ENCODE measurements at regions not wholly inside any gene's neighbourhood (a gene's known extent, or its start where the extent isn't known, plus 50 kb on each side); places are given as distances from the start of the nearest gene placed in this dataset.

GRCh38 chr11:91366816-91367215, 857.8 kb upstream of the FAT3 start:
- H2BK15ac ChIP-seq (ENCODE audit: low read depth, poor library complexity, severe bottlenecking), result no peak overlapping the region
- DNase-seq, result no peak
- no peak overlapping the region for H3K4me2 ChIP-seq (ENCODE audit: low read length, poor library complexity, severe bottlenecking)
- no peak overlapping the region for H4K8ac ChIP-seq (ENCODE audit: low read length)
- no peak overlapping the region for H3K9ac ChIP-seq (ENCODE audit: low read length)
- H3K4me1 ChIP-seq (ENCODE audit: control insufficient read depth, insufficient read depth, low read depth, low read length), result no peaks in the 10 kb centered on the region
- no peak overlapping the region for H3K27ac ChIP-seq (ENCODE audit: low read length, poor library complexity, severe bottlenecking)
- WGBS, result 67% methylated on average over 2 of the region's 6 CpGs
- H4K91ac ChIP-seq (ENCODE audit: low read length), result no peak overlapping the region
- H3K4me3 ChIP-seq (ENCODE audit: insufficient read depth in 1 of 2, low read depth in 1 of 2, low read length in 2 of 2), result no peak overlapping the region
- H3K9me3 ChIP-seq (ENCODE audit: control insufficient read depth, low read length), result no peaks in the 10 kb centered on the region
- H3K4ac ChIP-seq (ENCODE audit: low read depth in 1 of 2, low read length in 2 of 2), result no peak overlapping the region
- no peak overlapping the region for H3K18ac ChIP-seq (ENCODE audit: low read depth in 1 of 2, low read length in 2 of 2)
- H2BK12ac ChIP-seq (ENCODE audit: low read length in 2 of 2), result no peak overlapping the region
- H2BK5ac ChIP-seq (ENCODE audit: low read depth, low read length, poor library complexity, severe bottlenecking), result no peak overlapping the region
- H3K27me3 ChIP-seq (ENCODE audit: control insufficient read depth in 1 of 2, insufficient read depth in 1 of 2, low read length in 2 of 2), result no peaks in the 10 kb centered on the region
- H2BK120ac ChIP-seq (ENCODE audit: low read depth, low read length), result no peak overlapping the region
- no peaks in the 10 kb centered on the region for H3K36me3 ChIP-seq (ENCODE audit: control insufficient read depth in 1 of 2, insufficient read depth in 2 of 2, low read depth in 1 of 2, low read length in 2 of 2)
- no peak overlapping the region for H2AK5ac ChIP-seq (ENCODE audit: low read length, severe bottlenecking)
- H3K14ac ChIP-seq (ENCODE audit: low read length in 2 of 2), result no peak overlapping the region
- no peak overlapping the region for H2AFZ ChIP-seq (ENCODE audit: low read depth, low read length)
- no peaks in the 10 kb centered on the region for H3K79me1 ChIP-seq (replicated peaks; ENCODE audit: low read length, poor library complexity, severe bottlenecking)
- H3K23ac ChIP-seq (ENCODE audit: low read length in 2 of 2), result no peak overlapping the region

DNA sequence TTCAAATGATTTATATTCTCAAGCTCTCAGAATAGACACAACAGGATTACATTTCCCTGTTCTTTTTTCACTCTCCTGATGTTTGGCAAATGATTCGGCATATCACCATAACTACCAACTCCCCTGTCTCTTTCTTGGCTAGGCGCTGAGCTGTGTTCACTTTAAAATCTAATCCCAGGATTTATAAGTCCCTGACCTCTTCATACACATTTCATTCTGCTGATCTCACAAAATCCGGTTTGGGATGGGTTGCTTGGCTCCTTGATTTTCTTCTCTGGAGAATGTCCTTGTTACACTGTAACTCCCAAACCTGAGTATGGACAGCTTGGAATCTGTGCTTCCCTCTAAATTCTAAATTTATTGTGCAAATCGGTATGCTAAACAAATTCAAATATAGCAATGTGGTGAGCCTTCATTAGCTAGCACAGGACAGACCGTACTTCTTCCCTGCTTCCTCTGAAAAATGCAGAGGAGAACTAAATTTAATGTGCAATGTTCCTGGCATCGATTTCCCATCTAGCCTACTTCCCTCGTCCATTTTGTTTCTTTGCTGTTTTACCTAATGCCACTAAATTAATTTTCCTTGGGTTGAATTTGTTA, 858.5 kb upstream of the FAT3 start:
- H2BK15ac ChIP-seq (ENCODE audit: low read depth, poor library complexity, severe bottlenecking), result no peak overlapping the region
- H2BK12ac ChIP-seq (ENCODE audit: low read length in 2 of 2), result no peak overlapping the region
- H3K23ac ChIP-seq (ENCODE audit: low read length in 2 of 2), result no peak overlapping the region
- no peaks in the 10 kb centered on the region for H3K9me3 ChIP-seq (ENCODE audit: control insufficient read depth, low read length)
- H3K9ac ChIP-seq (ENCODE audit: low read length), result no peak overlapping the region
- no peak overlapping the region for H2AFZ ChIP-seq (ENCODE audit: low read depth, low read length)
- no peak overlapping the region for H4K91ac ChIP-seq (ENCODE audit: low read length)
- no peak for DNase-seq
- H3K14ac ChIP-seq (ENCODE audit: low read length in 2 of 2), result no peak overlapping the region
- H3K4me3 ChIP-seq (ENCODE audit: insufficient read depth in 1 of 2, low read depth in 1 of 2, low read length in 2 of 2), result no peak overlapping the region
- no peak overlapping the region for H2BK120ac ChIP-seq (ENCODE audit: low read depth, low read length)
- H3K79me1 ChIP-seq (replicated peaks; ENCODE audit: low read length, poor library complexity, severe bottlenecking), result no peaks in the 10 kb centered on the region
- H3K4me1 ChIP-seq (ENCODE audit: control insufficient read depth, insufficient read depth, low read depth, low read length), result no peaks in the 10 kb centered on the region
- H3K4ac ChIP-seq (ENCODE audit: low read depth in 1 of 2, low read length in 2 of 2), result no peak overlapping the region
- no peak overlapping the region for H3K4me2 ChIP-seq (ENCODE audit: low read length, poor library complexity, severe bottlenecking)
- H2AK5ac ChIP-seq (ENCODE audit: low read length, severe bottlenecking), result no peak overlapping the region
- H3K18ac ChIP-seq (ENCODE audit: low read depth in 1 of 2, low read length in 2 of 2), result no peak overlapping the region
- no peaks in the 10 kb centered on the region for H3K27me3 ChIP-seq (ENCODE audit: control insufficient read depth in 1 of 2, insufficient read depth in 1 of 2, low read length in 2 of 2)
- no peak overlapping the region for H3K27ac ChIP-seq (ENCODE audit: low read length, poor library complexity, severe bottlenecking)
- 88% methylated on average over 7 of the region's 7 CpGs for WGBS
- no peak overlapping the region for H4K8ac ChIP-seq (ENCODE audit: low read length)
- no peak overlapping the region for H2BK5ac ChIP-seq (ENCODE audit: low read depth, low read length, poor library complexity, severe bottlenecking)
- H3K36me3 ChIP-seq (ENCODE audit: control insufficient read depth in 1 of 2, insufficient read depth in 2 of 2, low read depth in 1 of 2, low read length in 2 of 2), result no peaks in the 10 kb centered on the region

GRCh38 chr11:91350931-91351330, 873.7 kb upstream of the FAT3 start:
- Histone ChIP-seq H2BK5ac (ENCODE audit: low read depth, low read length, poor library complexity, severe bottlenecking) (no peak overlapping the region), H3K4ac (ENCODE audit: low read depth in 1 of 2, low read length in 2 of 2) (no peak overlapping the region)

GRCh38 chr11:91326751-91327150, 897.9 kb upstream of the FAT3 start:
- no peak for DNase-seq
- no peaks in the 10 kb centered on the region for H3K27me3 ChIP-seq (ENCODE audit: control insufficient read depth in 1 of 2, insufficient read depth in 1 of 2, low read length in 2 of 2)
- no peak overlapping the region for H3K9ac ChIP-seq (ENCODE audit: low read length)
- H2BK120ac ChIP-seq (ENCODE audit: low read depth, low read length), result no peak overlapping the region
- H2AK5ac ChIP-seq (ENCODE audit: low read length, severe bottlenecking), result no peak overlapping the region
- H2BK12ac ChIP-seq (ENCODE audit: low read length in 2 of 2), result no peak overlapping the region
- no peak overlapping the region for H3K4ac ChIP-seq (ENCODE audit: low read depth in 1 of 2, low read length in 2 of 2)
- no peak overlapping the region for H4K91ac ChIP-seq (ENCODE audit: low read length)
- no peak overlapping the region for H4K8ac ChIP-seq (ENCODE audit: low read length)
- no peaks in the 10 kb centered on the region for H3K79me1 ChIP-seq (replicated peaks; ENCODE audit: low read length, poor library complexity, severe bottlenecking)
- no peak overlapping the region for H3K4me2 ChIP-seq (ENCODE audit: low read length, poor library complexity, severe bottlenecking)
- H3K27ac ChIP-seq (ENCODE audit: low read length, poor library complexity, severe bottlenecking), result no peak overlapping the region
- no peaks in the 10 kb centered on the region for H3K4me1 ChIP-seq (ENCODE audit: control insufficient read depth, insufficient read depth, low read depth, low read length)
- H3K18ac ChIP-seq (ENCODE audit: low read depth in 1 of 2, low read length in 2 of 2), result no peak overlapping the region
- no peak overlapping the region for H2BK5ac ChIP-seq (ENCODE audit: low read depth, low read length, poor library complexity, severe bottlenecking)
- WGBS, result no CpG with 5 or more reads among the region's 2 CpGs
- no peak overlapping the region for H2BK15ac ChIP-seq (ENCODE audit: low read depth, poor library complexity, severe bottlenecking)
- H3K23ac ChIP-seq (ENCODE audit: low read length in 2 of 2), result no peak overlapping the region
- H2AFZ ChIP-seq (ENCODE audit: low read depth, low read length), result no peak overlapping the region
- H3K36me3 ChIP-seq (ENCODE audit: control insufficient read depth in 1 of 2, insufficient read depth in 2 of 2, low read depth in 1 of 2, low read length in 2 of 2), result no peaks in the 10 kb centered on the region
- H3K9me3 ChIP-seq (ENCODE audit: control insufficient read depth, low read length), result no peaks in the 10 kb centered on the region
- no peak overlapping the region for H3K4me3 ChIP-seq (ENCODE audit: insufficient read depth in 1 of 2, low read depth in 1 of 2, low read length in 2 of 2)
- no peak overlapping the region for H3K14ac ChIP-seq (ENCODE audit: low read length in 2 of 2)

More at GRCh38 chr11:91350931-91351330, 873.7 kb upstream of the FAT3 start:
- Histone ChIP-seq H3K27me3 (ENCODE audit: control insufficient read depth in 1 of 2, insufficient read depth in 1 of 2, low read length in 2 of 2) (no peaks in the 10 kb centered on the region), H3K4me1 (ENCODE audit: control insufficient read depth, insufficient read depth, low read depth, low read length) (no peaks in the 10 kb centered on the region), H3K27ac (ENCODE audit: low read length, poor library complexity, severe bottlenecking) (no peak overlapping the region), H4K8ac (ENCODE audit: low read length) (no peak overlapping the region), H2BK15ac (ENCODE audit: low read depth, poor library complexity, severe bottlenecking) (no peak overlapping the region), H3K4me2 (ENCODE audit: low read length, poor library complexity, severe bottlenecking) (no peak overlapping the region), H3K18ac (ENCODE audit: low read depth in 1 of 2, low read length in 2 of 2) (no peak overlapping the region), H2BK12ac (ENCODE audit: low read length in 2 of 2) (no peak overlapping the region), H2BK120ac (ENCODE audit: low read depth, low read length) (no peak overlapping the region), H2AK5ac (ENCODE audit: low read length, severe bottlenecking) (no peak overlapping the region), H3K14ac (ENCODE audit: low read length in 2 of 2) (no peak overlapping the region), H3K36me3 (ENCODE audit: control insufficient read depth in 1 of 2, insufficient read depth in 2 of 2, low read depth in 1 of 2, low read length in 2 of 2) (no peaks in the 10 kb centered on the region), H3K9ac (ENCODE audit: low read length) (no peak overlapping the region), H3K4me3 (ENCODE audit: insufficient read depth in 1 of 2, low read depth in 1 of 2, low read length in 2 of 2) (no peak overlapping the region), H3K79me1 (replicated peaks; ENCODE audit: low read length, poor library complexity, severe bottlenecking) (no peaks in the 10 kb centered on the region), H4K91ac (ENCODE audit: low read length) (no peak overlapping the region), H3K23ac (ENCODE audit: low read length in 2 of 2) (no peak overlapping the region), H3K9me3 (ENCODE audit: control insufficient read depth, low read length) (no peaks in the 10 kb centered on the region), H2AFZ (ENCODE audit: low read depth, low read length) (no peak overlapping the region)
- 62% methylated on average over 3 of the region's 3 CpGs for WGBS
- DNase-seq, result no peak

All from mesenchymal stem cell (in vitro differentiated cells and primary cell).